GM12878 (cell line): ENCODE measurements at regions not wholly inside any gene's neighbourhood (a gene's known extent, or its start where the extent isn't known, plus 50 kb on each side); places are given as distances from the start of the nearest gene placed in this dataset.

ENCODE experiments used
- ATAC-seq: fragments of 200-7000 bp; cut with Tn5 transposase; 3 replicates; pipeline ENCODE4 v1.9.1; 2020; ENCODE audit warnings: mild to moderate bottlenecking, moderate library complexity
- BruUV-seq: library from RNA; stranded (reverse); fragments of 400-500 nt; replicated peaks from 2 replicates; lab custom pipeline; 2021; lab: Mats Ljungman, UMichigan
- CTCF ChIA-PET: fragments of 300-600 bp; sonication (Branson Sonifier 250); formaldehyde crosslinking; extraction: SDS; loops from one replicate; lab custom pipeline; 2021; ENCODE audit warnings: inconsistent platforms; lab: Yijun Ruan, JAX
- POLR2A ChIA-PET: fragments of 350-600 bp; formaldehyde crosslinking; extraction: SDS; loops from one replicate; lab custom pipeline; 2021; ENCODE audit warnings: inconsistent platforms; lab: Charles Lee
- RAD21 ChIA-PET: fragments of 300-600 bp; sonication (Branson Sonifier 250); formaldehyde crosslinking; loops from one replicate; lab custom pipeline; 2023; ENCODE audit warnings: antibody characterized with exemption; ENCODE audit not compliant: unreplicated experiment; lab: Charles Lee
- SMC1A ChIA-PET: fragments of 300-600 bp; sonication (Branson Sonifier 250); formaldehyde crosslinking; loops from one replicate; lab custom pipeline; 2023; ENCODE audit not compliant: unreplicated experiment, uncharacterized antibody; lab: Charles Lee
- DNase-seq: peaks from one replicate; pipeline ENCODE4 v3.0.0-alpha.2; 2011; ENCODE audit warnings: low read depth, low spot score
- FAIRE-seq: peaks from 3 replicates; lab custom pipeline; 2011; peaks lifted over from hg19 to GRCh38; lab: Jason Lieb, UNC
- H2AFZ ChIP-seq: 2 replicates; pipeline ENCODE4 v1.6.0; 2011; ENCODE audit warnings: low read depth, low read length, control low read depth; ENCODE audit not compliant: control insufficient read depth
- H3K27ac ChIP-seq: 2 replicates; pipeline ENCODE4 v1.5.1; 2011; ENCODE audit warnings: control low read depth; ENCODE audit not compliant: control insufficient read depth, insufficient read depth
- H3K27me3 ChIP-seq, 2 experiments: replicated peaks in 1 of 2; 2 replicates each; pipeline versions ENCODE4 v1.6.0 to v1.6.1; 2011; ENCODE audit warnings: low read length in 1 of 2; ENCODE audit not compliant: control insufficient read depth in 2 of 2, insufficient read depth in 2 of 2
- H3K36me3 ChIP-seq, 2 experiments: 2 replicates each; pipeline ENCODE4 v1.5.1; 2011; ENCODE audit warnings: low read length in 1 of 2; ENCODE audit not compliant: control insufficient read depth in 2 of 2, insufficient read depth in 2 of 2
- H3K4me1 ChIP-seq: 2 replicates; pipeline ENCODE4 v1.6.1; 2011; ENCODE audit warnings: mild to moderate bottlenecking, low read length, moderate library complexity, mixed read lengths; ENCODE audit not compliant: control insufficient read depth, insufficient read depth
- H3K4me2 ChIP-seq: 2 replicates; pipeline ENCODE4 v1.6.0; 2011; ENCODE audit warnings: control low read depth; ENCODE audit not compliant: control insufficient read depth, insufficient read depth
- H3K4me3 ChIP-seq: fragments of 200-600 bp; sonication (generic); 2 replicates; pipeline ENCODE4 v1.5.1; 2016
- H3K79me2 ChIP-seq: 2 replicates; pipeline ENCODE4 v1.6.0; 2011; ENCODE audit warnings: low read length; ENCODE audit not compliant: control insufficient read depth, insufficient read depth
- H3K9ac ChIP-seq: 2 replicates; pipeline ENCODE4 v1.8.0; 2011; ENCODE audit warnings: low read length, control low read depth, mixed read lengths; ENCODE audit not compliant: control insufficient read depth, insufficient read depth
- H3K9me3 ChIP-seq: replicated peaks from 3 replicates; pipeline ENCODE4 v1.5.1; 2011; ENCODE audit warnings: mild to moderate bottlenecking, low read length; ENCODE audit not compliant: control insufficient read depth, insufficient read depth
- H4K20me1 ChIP-seq: 2 replicates; pipeline ENCODE4 v1.6.0; 2011; ENCODE audit not compliant: control insufficient read depth, insufficient read depth
- BRCA1 ChIP-seq: IDR thresholded peaks from 2 replicates; pipeline ENCODE4 v1.6.1; 2011; ENCODE audit warnings: low read depth, low read length, improper control_type of control experiment
- CBFB ChIP-seq: IDR thresholded peaks from 2 replicates; pipeline ENCODE4 v1.6.1; 2016; ENCODE audit warnings: antibody characterized with exemption, low read depth
- CBX5 ChIP-seq: sonication (generic); IDR thresholded peaks from 2 replicates; pipeline ENCODE4 v1.6.1; 2016; ENCODE audit warnings: low read depth, moderate library complexity, mild to moderate bottlenecking, inconsistent platforms
- ZNF24 ChIP-seq: fragments of 450-650 bp; IDR thresholded peaks from 2 replicates; pipeline ENCODE4 v1.6.1; 2017; ENCODE audit warnings: antibody characterized with exemption, mild to moderate bottlenecking
- ZNF622 ChIP-seq: fragments of 450-650 bp; IDR thresholded peaks from 2 replicates; pipeline ENCODE4 v1.6.1; 2017; ENCODE audit warnings: mild to moderate bottlenecking, inconsistent platforms
- WGBS: methylation state at CpG from one replicate; pipeline ENCODE4 v1.1.6; 2016; ENCODE audit warnings: low lambda C conversion rate; ENCODE audit not compliant: insufficient replicate concordance, insufficient coverage; ENCODE audit errors: missing lambda C conversion rate; 5-methylcytosine and 5-hydroxymethylcytosine counted together
- in situ Hi-C: fragments of 300-500 bp; cut with MboI; formaldehyde crosslinking; loops from 9 replicates; pipeline ENCODE4 v1.14.3; 2018; ENCODE audit warnings: mixed read lengths
- intact Hi-C: fragments of 100-400 bp; cut with micrococcal nuclease; formaldehyde crosslinking; loops from one replicate; pipeline ENCODE4 v1.14.2; 2022; ENCODE audit not compliant: unreplicated experiment
- TF ChIP-seq, protein P1 (sequence below): IDR thresholded peaks from 2 replicates; pipeline ENCODE4 v1.6.1; 2011; ENCODE audit warnings: low read depth, low read length, improper control_type of control experiment, borderline replicate concordance
- TF ChIP-seq, protein P2 (sequence below): fragments of 450-650 bp; formaldehyde crosslinking; IDR thresholded peaks from 2 replicates; pipeline ENCODE4 v1.5.0; 2022; ENCODE audit warnings: mild to moderate bottlenecking, missing genetic modification characterization
- TF ChIP-seq, protein P3 (sequence below): fragments of 450-650 bp; IDR thresholded peaks from 2 replicates; pipeline ENCODE4 v1.6.1; 2017; ENCODE audit warnings: mild to moderate bottlenecking
- TF ChIP-seq, protein P4 (sequence below): IDR thresholded peaks from 2 replicates; pipeline ENCODE4 v1.6.1; 2012; ENCODE audit warnings: low read length, inconsistent platforms

DNA sequence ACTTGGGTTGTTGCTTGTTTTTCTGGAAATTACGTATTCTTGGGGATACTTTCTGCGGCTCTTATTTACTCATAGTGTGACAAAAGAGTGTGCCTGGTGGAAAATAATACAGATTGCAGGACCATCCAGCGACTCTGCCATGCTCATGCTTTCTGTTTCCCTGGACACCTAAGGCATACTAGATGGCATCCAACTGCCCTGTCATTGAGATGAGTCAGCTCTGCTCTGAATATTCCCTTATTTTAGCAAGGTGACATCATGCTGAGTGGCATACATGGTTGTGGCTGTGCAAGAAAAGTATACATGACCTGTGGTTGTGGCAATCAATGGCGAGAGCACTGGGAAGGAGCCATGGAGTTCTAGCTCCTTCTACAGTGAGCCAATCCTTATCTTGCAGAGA, 471.0 kb downstream of the TMEM182 start:
- Histone ChIP-seq H3K79me2 (no peaks in the 10 kb centered on the region), H3K9me3 (no peaks in the 10 kb centered on the region), H3K4me3 (no peak overlapping the region), H3K4me2 (no peak overlapping the region), H3K9ac (no peak overlapping the region), H3K36me3 (no peaks in the 10 kb centered on the region), H3K27ac (no peak overlapping the region), H2AFZ (no peak overlapping the region), H3K4me1 (no peaks in the 10 kb centered on the region), H4K20me1 (no peaks in the 10 kb centered on the region), H3K27me3 (no peaks in the 10 kb centered on the region)
- FAIRE-seq (no peak), ATAC-seq (no peak), DNase-seq (no peak)
- intact Hi-C loops (no loop called here), in situ Hi-C loops (no loop called here)
- CTCF ChIA-PET = no interaction called here
- RAD21 ChIA-PET = no interaction called here
- no TSS peak for BruUV-seq
- TF ChIP-seq BRCA1 (no peak), CBFB (no peak), CBX5 (no peak), ZNF24 (no peak), ZNF622 (no peak)
- TF ChIP-seq, protein P1, sequence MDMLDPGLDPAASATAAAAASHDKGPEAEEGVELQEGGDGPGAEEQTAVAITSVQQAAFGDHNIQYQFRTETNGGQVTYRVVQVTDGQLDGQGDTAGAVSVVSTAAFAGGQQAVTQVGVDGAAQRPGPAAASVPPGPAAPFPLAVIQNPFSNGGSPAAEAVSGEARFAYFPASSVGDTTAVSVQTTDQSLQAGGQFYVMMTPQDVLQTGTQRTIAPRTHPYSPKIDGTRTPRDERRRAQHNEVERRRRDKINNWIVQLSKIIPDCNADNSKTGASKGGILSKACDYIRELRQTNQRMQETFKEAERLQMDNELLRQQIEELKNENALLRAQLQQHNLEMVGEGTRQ = no peak
- TF ChIP-seq, protein P2, sequence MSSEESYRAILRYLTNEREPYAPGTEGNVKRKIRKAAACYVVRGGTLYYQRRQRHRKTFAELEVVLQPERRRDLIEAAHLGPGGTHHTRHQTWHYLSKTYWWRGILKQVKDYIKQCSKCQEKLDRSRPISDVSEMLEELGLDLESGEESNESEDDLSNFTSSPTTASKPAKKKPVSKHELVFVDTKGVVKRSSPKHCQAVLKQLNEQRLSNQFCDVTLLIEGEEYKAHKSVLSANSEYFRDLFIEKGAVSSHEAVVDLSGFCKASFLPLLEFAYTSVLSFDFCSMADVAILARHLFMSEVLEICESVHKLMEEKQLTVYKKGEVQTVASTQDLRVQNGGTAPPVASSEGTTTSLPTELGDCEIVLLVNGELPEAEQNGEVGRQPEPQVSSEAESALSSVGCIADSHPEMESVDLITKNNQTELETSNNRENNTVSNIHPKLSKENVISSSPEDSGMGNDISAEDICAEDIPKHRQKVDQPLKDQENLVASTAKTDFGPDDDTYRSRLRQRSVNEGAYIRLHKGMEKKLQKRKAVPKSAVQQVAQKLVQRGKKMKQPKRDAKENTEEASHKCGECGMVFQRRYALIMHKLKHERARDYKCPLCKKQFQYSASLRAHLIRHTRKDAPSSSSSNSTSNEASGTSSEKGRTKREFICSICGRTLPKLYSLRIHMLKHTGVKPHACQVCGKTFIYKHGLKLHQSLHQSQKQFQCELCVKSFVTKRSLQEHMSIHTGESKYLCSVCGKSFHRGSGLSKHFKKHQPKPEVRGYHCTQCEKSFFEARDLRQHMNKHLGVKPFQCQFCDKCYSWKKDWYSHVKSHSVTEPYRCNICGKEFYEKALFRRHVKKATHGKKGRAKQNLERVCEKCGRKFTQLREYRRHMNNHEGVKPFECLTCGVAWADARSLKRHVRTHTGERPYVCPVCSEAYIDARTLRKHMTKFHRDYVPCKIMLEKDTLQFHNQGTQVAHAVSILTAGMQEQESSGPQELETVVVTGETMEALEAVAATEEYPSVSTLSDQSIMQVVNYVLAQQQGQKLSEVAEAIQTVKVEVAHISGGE (CRISPR knock-in tag) = no peak
- TF ChIP-seq, protein P3, sequence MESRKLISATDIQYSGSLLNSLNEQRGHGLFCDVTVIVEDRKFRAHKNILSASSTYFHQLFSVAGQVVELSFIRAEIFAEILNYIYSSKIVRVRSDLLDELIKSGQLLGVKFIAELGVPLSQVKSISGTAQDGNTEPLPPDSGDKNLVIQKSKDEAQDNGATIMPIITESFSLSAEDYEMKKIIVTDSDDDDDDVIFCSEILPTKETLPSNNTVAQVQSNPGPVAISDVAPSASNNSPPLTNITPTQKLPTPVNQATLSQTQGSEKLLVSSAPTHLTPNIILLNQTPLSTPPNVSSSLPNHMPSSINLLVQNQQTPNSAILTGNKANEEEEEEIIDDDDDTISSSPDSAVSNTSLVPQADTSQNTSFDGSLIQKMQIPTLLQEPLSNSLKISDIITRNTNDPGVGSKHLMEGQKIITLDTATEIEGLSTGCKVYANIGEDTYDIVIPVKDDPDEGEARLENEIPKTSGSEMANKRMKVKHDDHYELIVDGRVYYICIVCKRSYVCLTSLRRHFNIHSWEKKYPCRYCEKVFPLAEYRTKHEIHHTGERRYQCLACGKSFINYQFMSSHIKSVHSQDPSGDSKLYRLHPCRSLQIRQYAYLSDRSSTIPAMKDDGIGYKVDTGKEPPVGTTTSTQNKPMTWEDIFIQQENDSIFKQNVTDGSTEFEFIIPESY = no peak
- TF ChIP-seq, protein P4, sequence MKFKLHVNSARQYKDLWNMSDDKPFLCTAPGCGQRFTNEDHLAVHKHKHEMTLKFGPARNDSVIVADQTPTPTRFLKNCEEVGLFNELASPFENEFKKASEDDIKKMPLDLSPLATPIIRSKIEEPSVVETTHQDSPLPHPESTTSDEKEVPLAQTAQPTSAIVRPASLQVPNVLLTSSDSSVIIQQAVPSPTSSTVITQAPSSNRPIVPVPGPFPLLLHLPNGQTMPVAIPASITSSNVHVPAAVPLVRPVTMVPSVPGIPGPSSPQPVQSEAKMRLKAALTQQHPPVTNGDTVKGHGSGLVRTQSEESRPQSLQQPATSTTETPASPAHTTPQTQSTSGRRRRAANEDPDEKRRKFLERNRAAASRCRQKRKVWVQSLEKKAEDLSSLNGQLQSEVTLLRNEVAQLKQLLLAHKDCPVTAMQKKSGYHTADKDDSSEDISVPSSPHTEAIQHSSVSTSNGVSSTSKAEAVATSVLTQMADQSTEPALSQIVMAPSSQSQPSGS = no peak
- SMC1A ChIA-PET = no interaction called here
- POLR2A ChIA-PET = no interaction called here
- 16% methylated on average over 4 of the region's 4 CpGs for WGBS
